ENCODE measurements at regions not wholly inside any gene's neighbourhood (a gene's known extent, or its start where the extent isn't known, plus 50 kb on each side); places are given as distances from the start of the nearest gene placed in this dataset.

GRCh38 chr11:23570828-23571227, 710.6 kb upstream of the CCDC179 start:
- ChIA-PET CTCF (no interaction called here), POLR2A (ENCODE audit: low non-redundant PET) (no interaction called here)
- TF ChIP-seq CTCF (conservative IDR thresholded peaks at IDR 0.05; ENCODE audit: low read depth): no peak
- H3K27ac ChIP-seq: no peak overlapping the region
- no peak for DNase-seq (ENCODE audit: low spot score)

- no peak for DNase-seq (ENCODE audit: low spot score)
- CTCF ChIA-PET: no interaction called here
- POLR2A ChIA-PET (ENCODE audit: low non-redundant PET): interaction anchor here (0.6 kb wide), 1 partner anchor 63 kb away, joined by 3 read pairs; no protein-coding TSS in a partner anchor
- TF ChIP-seq CTCF (conservative IDR thresholded peaks at IDR 0.05; ENCODE audit: low read depth): no peak
- H3K27ac ChIP-seq: no peak overlapping the region
Observed at GRCh38 chr11:23573429-23573828, 713.2 kb upstream of the CCDC179 start.

GRCh38 chr11:23574149-23574548, 713.9 kb upstream of the CCDC179 start:
- CTCF ChIA-PET: no interaction called here
- POLR2A ChIA-PET (ENCODE audit: low non-redundant PET): no interaction called here
- no peak overlapping the region for H3K27ac ChIP-seq
- no peak for TF ChIP-seq CTCF (conservative IDR thresholded peaks at IDR 0.05; ENCODE audit: low read depth)
- DNase-seq (ENCODE audit: low spot score): no peak

GRCh38 chr11:23577296-23577695, 717.0 kb upstream of the CCDC179 start:
- POLR2A ChIA-PET (ENCODE audit: low non-redundant PET): no interaction called here
- DNase-seq (ENCODE audit: low spot score): no peak
- CTCF ChIA-PET: interaction anchor here (0.7 kb wide), 1 partner anchor 1145 kb away, joined by 3 read pairs; no protein-coding TSS in a partner anchor
- no peak overlapping the region for H3K27ac ChIP-seq
- TF ChIP-seq CTCF (conservative IDR thresholded peaks at IDR 0.05; ENCODE audit: low read depth): no peak

- H3K27ac ChIP-seq: no peak overlapping the region
- no peak for DNase-seq (ENCODE audit: low spot score)
- TF ChIP-seq CTCF (conservative IDR thresholded peaks at IDR 0.05; ENCODE audit: low read depth): no peak
- ChIA-PET POLR2A (ENCODE audit: low non-redundant PET) (no interaction called here), CTCF (no interaction called here)
Observed at GRCh38 chr11:23585416-23586104, 725.3 kb upstream of the CCDC179 start.

GRCh38 chr11:23586173-23586572, 725.9 kb upstream of the CCDC179 start:
- ChIA-PET CTCF (no interaction called here), POLR2A (ENCODE audit: low non-redundant PET) (no interaction called here)
- no peak overlapping the region for H3K27ac ChIP-seq
- no peak for DNase-seq (ENCODE audit: low spot score)
- TF ChIP-seq CTCF (conservative IDR thresholded peaks at IDR 0.05; ENCODE audit: low read depth): no peak

Measured in RWPE1 (cell line).